ENCODE measurements at regions not wholly inside any gene's neighbourhood (a gene's known extent, or its start where the extent isn't known, plus 50 kb on each side); places are given as distances from the start of the nearest gene placed in this dataset.

DNA sequence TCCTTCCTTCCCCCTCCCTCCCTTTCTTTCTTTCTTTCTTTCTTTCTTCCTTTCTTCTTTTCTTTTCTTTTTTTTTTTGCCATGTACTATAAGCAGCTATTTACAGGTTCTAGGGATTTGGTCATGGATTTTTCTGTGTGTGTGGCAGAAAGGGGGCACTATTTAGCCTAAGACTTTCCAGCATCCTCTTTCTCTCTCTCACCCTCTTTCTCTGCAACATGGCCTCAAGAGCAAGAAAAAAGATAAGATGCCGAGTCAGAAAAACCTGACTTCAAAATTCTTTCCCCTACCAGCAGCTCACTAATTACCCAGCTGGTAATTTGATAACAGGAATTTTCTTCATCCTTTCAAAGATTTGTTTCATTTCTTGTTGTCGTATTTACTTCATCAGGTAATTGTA lies 458.3 kb upstream of the ADAMTS5 start:
- no peaks in the 10 kb centered on the region for H3K4me1 ChIP-seq (ENCODE audit: insufficient read depth, low read length)
- H3K27me3 ChIP-seq (ENCODE audit: insufficient read depth, low read length), result no peaks in the 10 kb centered on the region
- H3K36me3 Mint-ChIP-seq, result no peaks in the 10 kb centered on the region
- no peak overlapping the region for H3K4me3 Mint-ChIP-seq
- DNase-seq, result no peak
- H3K4me3 ChIP-seq (ENCODE audit: low read length in 2 of 2), result no peak overlapping the region
- H3K27ac Mint-ChIP-seq, result no peak overlapping the region
- H3K27ac ChIP-seq (ENCODE audit: low read depth, low read length), result no peak overlapping the region
- ChIA-PET POLR2A (ENCODE audit: partially characterized antibody) (no interaction called here), CTCF (ENCODE audit: partially characterized antibody) (no interaction called here)
- H3K4me1 Mint-ChIP-seq, result no peaks in the 10 kb centered on the region
- no peaks in the 10 kb centered on the region for H3K36me3 ChIP-seq (ENCODE audit: insufficient read depth, low read length)
- H3K27me3 Mint-ChIP-seq, result no peaks in the 10 kb centered on the region
- H3K9me3 Mint-ChIP-seq, result peaks cover 0 to 10% (median 4%) of the 10 kb centered on the region in 8 donors
- H3K9me3 ChIP-seq (ENCODE audit: control insufficient read depth in 1 of 2, low read length in 2 of 2), result no peaks in the 10 kb centered on the region
- intact Hi-C loops (cut with micrococcal nuclease), result no loop called here

DNA sequence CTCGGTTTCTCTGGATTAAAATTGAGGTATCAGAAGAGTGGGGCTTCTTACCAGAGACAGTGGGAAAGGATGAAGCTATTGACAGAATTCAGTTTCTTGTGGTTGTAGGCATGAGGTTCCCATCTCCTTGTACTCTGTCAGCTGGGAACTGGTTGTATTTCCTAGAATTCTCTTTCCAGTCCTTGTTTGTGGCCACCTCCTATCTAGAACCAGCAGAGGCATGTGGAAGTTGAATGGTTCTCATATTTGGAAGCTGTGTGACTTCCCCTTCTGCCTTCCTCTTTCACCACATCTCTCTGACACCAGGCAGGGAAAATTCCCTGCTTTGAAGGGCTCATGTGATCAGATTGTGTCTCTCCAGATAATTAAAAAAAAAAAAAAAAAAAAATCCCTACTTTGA lies 457.7 kb upstream of the ADAMTS5 start:
- intact Hi-C loops (cut with micrococcal nuclease), result no loop called here
- Mint-ChIP-seq H3K27ac (no peak overlapping the region), H3K9me3 (peaks cover 0 to 10% (median 4%) of the 10 kb centered on the region in 8 donors), H3K4me3 (no peak overlapping the region), H3K4me1 (no peaks in the 10 kb centered on the region), H3K36me3 (no peaks in the 10 kb centered on the region), H3K27me3 (no peaks in the 10 kb centered on the region)
- Histone ChIP-seq H3K9me3 (ENCODE audit: control insufficient read depth in 1 of 2, low read length in 2 of 2) (no peaks in the 10 kb centered on the region), H3K4me1 (ENCODE audit: insufficient read depth, low read length) (no peaks in the 10 kb centered on the region), H3K27ac (ENCODE audit: low read depth, low read length) (no peak overlapping the region), H3K4me3 (ENCODE audit: low read length in 2 of 2) (no peak overlapping the region), H3K36me3 (ENCODE audit: insufficient read depth, low read length) (no peaks in the 10 kb centered on the region), H3K27me3 (ENCODE audit: insufficient read depth, low read length) (no peaks in the 10 kb centered on the region)
- POLR2A ChIA-PET (ENCODE audit: partially characterized antibody), result no interaction called here
- DNase-seq, result no peak
- CTCF ChIA-PET (ENCODE audit: partially characterized antibody), result no interaction called here

DNA sequence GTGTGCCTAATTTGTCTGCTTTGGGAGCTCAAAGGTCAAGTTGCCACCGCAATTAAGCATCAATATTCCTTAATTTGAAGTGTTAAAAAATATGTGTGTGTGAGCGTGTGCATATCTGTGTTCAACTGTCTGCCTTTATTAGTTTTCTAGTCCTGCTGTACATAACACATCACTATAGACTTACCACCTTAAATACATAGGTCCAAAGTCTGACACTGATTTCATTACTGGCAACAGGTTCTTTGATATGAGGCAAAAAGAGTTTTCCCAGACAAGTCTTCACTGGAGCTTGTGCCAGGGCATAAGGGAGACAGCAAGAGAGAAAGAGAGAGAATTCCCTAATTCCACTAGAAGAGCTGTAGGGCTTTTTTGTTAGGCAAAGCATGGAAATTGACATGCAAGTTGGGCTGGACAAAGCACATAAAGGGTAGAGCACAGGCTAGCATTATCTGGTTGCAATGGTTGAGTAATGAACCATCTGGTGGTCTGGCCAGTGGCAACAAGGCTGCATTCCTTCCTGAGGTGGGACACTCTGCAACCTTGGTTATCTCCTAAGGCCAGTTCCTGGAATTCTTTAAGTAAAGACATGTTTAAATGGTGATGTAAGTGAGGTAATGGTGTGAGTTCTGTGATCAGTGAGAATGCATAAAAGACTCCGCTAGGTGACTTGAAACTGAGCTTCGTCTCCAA lies 457.2 kb upstream of the ADAMTS5 start:
- Mint-ChIP-seq H3K4me3 (no peak overlapping the region), H3K27ac (no peak overlapping the region), H3K4me1 (no peaks in the 10 kb centered on the region), H3K9me3 (peaks cover 0 to 10% (median 4%) of the 10 kb centered on the region in 8 donors), H3K27me3 (no peaks in the 10 kb centered on the region), H3K36me3 (no peaks in the 10 kb centered on the region)
- Histone ChIP-seq H3K4me1 (ENCODE audit: insufficient read depth, low read length) (no peaks in the 10 kb centered on the region), H3K9me3 (ENCODE audit: control insufficient read depth in 1 of 2, low read length in 2 of 2) (no peaks in the 10 kb centered on the region), H3K36me3 (ENCODE audit: insufficient read depth, low read length) (no peaks in the 10 kb centered on the region), H3K27ac (ENCODE audit: low read depth, low read length) (no peak overlapping the region), H3K4me3 (ENCODE audit: low read length in 2 of 2) (no peak overlapping the region), H3K27me3 (ENCODE audit: insufficient read depth, low read length) (no peaks in the 10 kb centered on the region)
- intact Hi-C loops (cut with micrococcal nuclease), result no loop called here
- DNase-seq, result no peak
- ChIA-PET POLR2A (ENCODE audit: partially characterized antibody) (no interaction called here), CTCF (ENCODE audit: partially characterized antibody) (no interaction called here)

DNA sequence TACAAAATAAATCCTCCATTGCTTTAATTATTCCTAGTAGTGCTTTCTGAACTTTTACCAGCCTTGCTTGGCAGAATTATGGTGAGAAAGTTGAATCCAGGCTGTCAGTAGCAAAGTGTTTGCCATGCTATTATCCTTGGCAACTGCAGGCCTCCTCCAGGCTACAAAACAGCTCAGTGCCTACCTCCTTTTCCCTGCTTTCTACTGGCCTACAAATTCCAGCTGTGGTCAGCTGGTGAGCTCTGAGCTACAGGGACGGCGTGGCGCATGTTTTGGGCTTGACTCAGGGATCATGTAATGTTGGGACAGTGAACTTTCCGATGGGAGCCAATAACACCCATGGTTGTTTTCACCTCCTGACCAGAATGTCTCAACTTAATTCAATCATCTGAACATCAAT lies 456.1 kb upstream of the ADAMTS5 start:
- H3K9me3 Mint-ChIP-seq, result peaks cover 0 to 7% (median 4%) of the 10 kb centered on the region in 8 donors
- no peaks in the 10 kb centered on the region for H3K36me3 Mint-ChIP-seq
- H3K36me3 ChIP-seq (ENCODE audit: insufficient read depth, low read length), result no peaks in the 10 kb centered on the region
- CTCF ChIA-PET (ENCODE audit: partially characterized antibody), result no interaction called here
- intact Hi-C loops (cut with micrococcal nuclease), result no loop called here
- H3K9me3 ChIP-seq (ENCODE audit: control insufficient read depth in 1 of 2, low read length in 2 of 2), result no peaks in the 10 kb centered on the region
- no peaks in the 10 kb centered on the region for H3K27me3 ChIP-seq (ENCODE audit: insufficient read depth, low read length)
- no peak overlapping the region for H3K4me3 Mint-ChIP-seq
- DNase-seq, result no peak
- POLR2A ChIA-PET (ENCODE audit: partially characterized antibody), result no interaction called here
- H3K27ac ChIP-seq (ENCODE audit: low read depth, low read length), result no peak overlapping the region
- no peak overlapping the region for H3K4me3 ChIP-seq (ENCODE audit: low read length in 2 of 2)
- no peaks in the 10 kb centered on the region for H3K4me1 ChIP-seq (ENCODE audit: insufficient read depth, low read length)
- no peaks in the 10 kb centered on the region for H3K27me3 Mint-ChIP-seq
- H3K27ac Mint-ChIP-seq, result no peak overlapping the region
- H3K4me1 Mint-ChIP-seq, result no peaks in the 10 kb centered on the region

GRCh38 chr21:27422435-27422834 lies 455.5 kb upstream of the ADAMTS5 start:
- Histone ChIP-seq H3K27ac (ENCODE audit: low read depth, low read length) (no peak overlapping the region), H3K27me3 (ENCODE audit: insufficient read depth, low read length) (no peaks in the 10 kb centered on the region), H3K4me1 (ENCODE audit: insufficient read depth, low read length) (no peaks in the 10 kb centered on the region), H3K36me3 (ENCODE audit: insufficient read depth, low read length) (no peaks in the 10 kb centered on the region), H3K4me3 (ENCODE audit: low read length in 2 of 2) (no peak overlapping the region), H3K9me3 (ENCODE audit: control insufficient read depth in 1 of 2, low read length in 2 of 2) (no peaks in the 10 kb centered on the region)
- POLR2A ChIA-PET (ENCODE audit: partially characterized antibody), result no interaction called here
- Mint-ChIP-seq H3K9me3 (peaks cover 0 to 7% (median 3%) of the 10 kb centered on the region in 8 donors), H3K27me3 (no peaks in the 10 kb centered on the region), H3K4me3 (no peak overlapping the region), H3K36me3 (no peaks in the 10 kb centered on the region), H3K4me1 (no peaks in the 10 kb centered on the region), H3K27ac (no peak overlapping the region)
- CTCF ChIA-PET (ENCODE audit: partially characterized antibody), result no interaction called here
- DNase-seq, result no peak
- intact Hi-C loops (cut with micrococcal nuclease), result no loop called here

DNA sequence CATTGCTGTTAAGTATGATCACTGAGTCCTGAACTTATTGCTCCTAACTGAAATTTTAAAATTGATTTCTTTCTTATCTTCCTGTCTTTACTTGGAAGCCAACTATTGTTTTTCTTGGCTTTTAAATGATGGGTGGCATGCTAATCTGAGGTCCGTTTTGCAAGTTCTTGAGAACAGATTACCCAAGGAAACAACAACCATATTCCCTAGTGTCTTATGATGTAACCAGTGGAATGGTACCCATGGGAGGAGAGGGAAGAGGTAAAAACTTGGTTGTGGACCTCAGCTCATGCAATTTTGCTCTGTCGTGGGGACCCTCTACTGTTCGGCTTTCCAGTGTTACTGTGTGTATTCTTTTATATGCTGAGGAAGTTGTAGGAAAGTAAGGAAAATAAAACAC lies 454.8 kb upstream of the ADAMTS5 start:
- CTCF ChIA-PET (ENCODE audit: partially characterized antibody), result no interaction called here
- no peaks in the 10 kb centered on the region for H3K36me3 ChIP-seq (ENCODE audit: insufficient read depth, low read length)
- H3K4me1 ChIP-seq (ENCODE audit: insufficient read depth, low read length), result no peaks in the 10 kb centered on the region
- Mint-ChIP-seq H3K4me3 (no peak overlapping the region), H3K27ac (no peak overlapping the region), H3K27me3 (no peaks in the 10 kb centered on the region), H3K36me3 (no peaks in the 10 kb centered on the region), H3K4me1 (no peaks in the 10 kb centered on the region), H3K9me3 (peaks cover 0 to 7% (median 4%) of the 10 kb centered on the region in 8 donors)
- H3K4me3 ChIP-seq (ENCODE audit: low read length in 2 of 2), result no peak overlapping the region
- intact Hi-C loops (cut with micrococcal nuclease), result no loop called here
- POLR2A ChIA-PET (ENCODE audit: partially characterized antibody), result no interaction called here
- DNase-seq, result no peak
- H3K27ac ChIP-seq (ENCODE audit: low read depth, low read length), result no peak overlapping the region
- no peaks in the 10 kb centered on the region for H3K27me3 ChIP-seq (ENCODE audit: insufficient read depth, low read length)
- no peaks in the 10 kb centered on the region for H3K9me3 ChIP-seq (ENCODE audit: control insufficient read depth in 1 of 2, low read length in 2 of 2)

- H3K36me3 Mint-ChIP-seq, result no peaks in the 10 kb centered on the region
- H3K4me3 Mint-ChIP-seq, result no peak overlapping the region
- H3K27me3 ChIP-seq (ENCODE audit: insufficient read depth, low read length), result no peaks in the 10 kb centered on the region
- H3K36me3 ChIP-seq (ENCODE audit: insufficient read depth, low read length), result no peaks in the 10 kb centered on the region
- POLR2A ChIA-PET (ENCODE audit: partially characterized antibody), result no interaction called here
- no peaks in the 10 kb centered on the region for H3K4me1 ChIP-seq (ENCODE audit: insufficient read depth, low read length)
- intact Hi-C loops (cut with micrococcal nuclease), result no loop called here
- no peak for DNase-seq
- no peaks in the 10 kb centered on the region for H3K4me1 Mint-ChIP-seq
- no peak overlapping the region for H3K27ac Mint-ChIP-seq
- no peaks in the 10 kb centered on the region for H3K27me3 Mint-ChIP-seq
- H3K4me3 ChIP-seq (ENCODE audit: low read length in 2 of 2), result no peak overlapping the region
- no peaks in the 10 kb centered on the region for H3K9me3 ChIP-seq (ENCODE audit: control insufficient read depth in 1 of 2, low read length in 2 of 2)
- H3K27ac ChIP-seq (ENCODE audit: low read depth, low read length), result no peak overlapping the region
- CTCF ChIA-PET (ENCODE audit: partially characterized antibody), result no interaction called here
- H3K9me3 Mint-ChIP-seq, result peaks cover 0 to 10% (median 3%) of the 10 kb centered on the region in 8 donors
Observed at GRCh38 chr21:27419153-27419552, 452.3 kb upstream of the ADAMTS5 start.

- H3K4me3 ChIP-seq (ENCODE audit: low read length in 2 of 2), result no peak overlapping the region
- H3K27ac ChIP-seq (ENCODE audit: low read depth, low read length), result no peak overlapping the region
- no peaks in the 10 kb centered on the region for H3K27me3 Mint-ChIP-seq
- POLR2A ChIA-PET (ENCODE audit: partially characterized antibody), result no interaction called here
- H3K36me3 ChIP-seq (ENCODE audit: insufficient read depth, low read length), result no peaks in the 10 kb centered on the region
- no peak overlapping the region for H3K4me3 Mint-ChIP-seq
- no peak for DNase-seq
- no peaks in the 10 kb centered on the region for H3K36me3 Mint-ChIP-seq
- no peak overlapping the region for H3K27ac Mint-ChIP-seq
- intact Hi-C loops (cut with micrococcal nuclease), result no loop called here
- CTCF ChIA-PET (ENCODE audit: partially characterized antibody), result no interaction called here
- H3K4me1 ChIP-seq (ENCODE audit: insufficient read depth, low read length), result no peaks in the 10 kb centered on the region
- H3K27me3 ChIP-seq (ENCODE audit: insufficient read depth, low read length), result no peaks in the 10 kb centered on the region
- H3K4me1 Mint-ChIP-seq, result no peaks in the 10 kb centered on the region
- H3K9me3 Mint-ChIP-seq, result peaks cover 0 to 10% (median 2%) of the 10 kb centered on the region in 8 donors
- no peaks in the 10 kb centered on the region for H3K9me3 ChIP-seq (ENCODE audit: control insufficient read depth in 1 of 2, low read length in 2 of 2)
Observed at GRCh38 chr21:27418346-27418745, 451.5 kb upstream of the ADAMTS5 start.

Data from CD4-positive, alpha-beta memory T cell (primary cell).